Caco-2 (cell line): ENCODE measurements at regions not wholly inside any gene's neighbourhood (a gene's known extent, or its start where the extent isn't known, plus 50 kb on each side); places are given as distances from the start of the nearest gene placed in this dataset.

ENCODE experiments used
- BruUV-seq: library from RNA; stranded (reverse); fragments of 400-500 nt; replicated peaks from 2 replicates; lab custom pipeline; 2021; lab: Mats Ljungman, UMichigan
- CTCF ChIA-PET: fragments of 300-600 bp; sonication (Branson Sonifier 250); formaldehyde crosslinking; loops from one replicate; lab custom pipeline; 2022; ENCODE audit warnings: antibody characterized with exemption; lab: Charles Lee
- POLR2A ChIA-PET: fragments of 300-600 bp; sonication (Branson Sonifier 250); formaldehyde crosslinking; loops from one replicate; lab custom pipeline; 2022; ENCODE audit warnings: antibody characterized with exemption; lab: Charles Lee
- DNase-seq, 2 experiments: peaks; one replicate each; pipeline versions ENCODE4 v3.0.0 to v3.0.0-alpha.2; 2020 to 2022
- H3K27me3 ChIP-seq: replicated peaks from 2 replicates; pipeline ENCODE4 v1.6.0; 2011; ENCODE audit warnings: low read length; ENCODE audit not compliant: control insufficient read depth, insufficient read depth
- H3K36me3 ChIP-seq: 2 replicates; pipeline ENCODE4 v1.5.1; 2011; ENCODE audit warnings: low read length; ENCODE audit not compliant: control insufficient read depth, insufficient read depth
- H3K4me1 ChIP-seq: fragments of 250-450 bp; sonication (Bioruptor Pico); 2 replicates; pipeline ENCODE4 v1.5.1; 2020; ENCODE audit warnings: mild to moderate bottlenecking
- H3K4me3 ChIP-seq: 2 replicates; pipeline ENCODE4 v1.5.1; 2011; ENCODE audit warnings: low read depth, mild to moderate bottlenecking, control low read depth, low read length
- H3K9me3 ChIP-seq: fragments of 250-450 bp; sonication (Bioruptor Pico); 2 replicates; pipeline ENCODE4 v1.5.1; 2020; ENCODE audit warnings: mild to moderate bottlenecking, moderate library complexity
- H3K27ac Mint-ChIP-seq: one replicate; pipeline ENCODE4 v1.8.0; 2022; ENCODE audit warnings: mixed read lengths; ENCODE audit not compliant: unreplicated experiment
- H3K27me3 Mint-ChIP-seq: one replicate; pipeline ENCODE4 v1.8.0; 2022; ENCODE audit warnings: mixed read lengths; ENCODE audit not compliant: insufficient read depth, unreplicated experiment
- H3K36me3 Mint-ChIP-seq: one replicate; pipeline ENCODE4 v1.8.0; 2022; ENCODE audit warnings: mild to moderate bottlenecking, mixed read lengths; ENCODE audit not compliant: insufficient read depth, unreplicated experiment
- H3K4me1 Mint-ChIP-seq: one replicate; pipeline ENCODE4 v1.8.0; 2022; ENCODE audit warnings: low read depth, mixed read lengths; ENCODE audit not compliant: unreplicated experiment
- H3K4me3 Mint-ChIP-seq: one replicate; pipeline ENCODE4 v1.8.0; 2022; ENCODE audit warnings: mild to moderate bottlenecking, moderate library complexity, mixed read lengths; ENCODE audit not compliant: unreplicated experiment
- H3K9me3 Mint-ChIP-seq: one replicate; pipeline ENCODE4 v1.8.0; 2022; ENCODE audit warnings: mixed read lengths; ENCODE audit not compliant: unreplicated experiment
- intact Hi-C: fragments of 100-400 bp; cut with micrococcal nuclease; formaldehyde crosslinking; loops from one replicate; pipeline ENCODE4 v1.10.0; 2022; ENCODE audit not compliant: unreplicated experiment
- TF ChIP-seq, protein P1 (sequence below), 2 experiments: fragments of 200-600 bp in 1 of 2; IDR thresholded peaks; 1 replicate in 1 of 2; 2 replicates in 1 of 2; pipeline versions ENCODE4 v1.5.1 to v1.8.0; 2011 to 2022; ENCODE audit warnings: antibody characterized with exemption in 1 of 2, control low read depth in 1 of 2, inconsistent platforms in 1 of 2, low read depth in 1 of 2, low read length in 1 of 2, mild to moderate bottlenecking in 1 of 2, moderate library complexity in 1 of 2; ENCODE audit not compliant: insufficient read depth in 1 of 2, severe bottlenecking in 1 of 2, unreplicated experiment in 1 of 2

DNA sequence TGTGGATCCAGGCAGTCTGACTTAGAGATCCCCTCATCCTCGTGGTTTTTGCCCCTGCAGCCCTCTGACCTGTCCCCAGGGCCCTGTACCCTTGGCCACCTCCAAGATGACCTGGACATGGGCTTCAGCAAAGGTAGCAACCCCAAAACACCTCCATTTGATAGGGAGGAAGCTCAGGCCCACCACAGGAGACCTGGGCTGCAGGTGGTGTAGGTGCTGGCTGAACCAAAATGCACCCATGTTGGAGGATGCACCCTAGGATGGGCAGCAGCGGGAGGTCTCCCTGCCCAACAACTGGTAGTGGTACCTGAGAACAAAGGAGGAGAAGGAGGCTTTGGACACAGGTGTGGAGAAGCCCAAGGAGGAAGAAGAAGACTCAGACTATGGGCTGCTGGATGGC, 188.7 kb downstream of the ZNF716 start:
- POLR2A ChIA-PET = no interaction called here

GRCh38 chr7:57641521-57642067, 191.6 kb downstream of the ZNF716 start:
- TF ChIP-seq, protein P1, sequence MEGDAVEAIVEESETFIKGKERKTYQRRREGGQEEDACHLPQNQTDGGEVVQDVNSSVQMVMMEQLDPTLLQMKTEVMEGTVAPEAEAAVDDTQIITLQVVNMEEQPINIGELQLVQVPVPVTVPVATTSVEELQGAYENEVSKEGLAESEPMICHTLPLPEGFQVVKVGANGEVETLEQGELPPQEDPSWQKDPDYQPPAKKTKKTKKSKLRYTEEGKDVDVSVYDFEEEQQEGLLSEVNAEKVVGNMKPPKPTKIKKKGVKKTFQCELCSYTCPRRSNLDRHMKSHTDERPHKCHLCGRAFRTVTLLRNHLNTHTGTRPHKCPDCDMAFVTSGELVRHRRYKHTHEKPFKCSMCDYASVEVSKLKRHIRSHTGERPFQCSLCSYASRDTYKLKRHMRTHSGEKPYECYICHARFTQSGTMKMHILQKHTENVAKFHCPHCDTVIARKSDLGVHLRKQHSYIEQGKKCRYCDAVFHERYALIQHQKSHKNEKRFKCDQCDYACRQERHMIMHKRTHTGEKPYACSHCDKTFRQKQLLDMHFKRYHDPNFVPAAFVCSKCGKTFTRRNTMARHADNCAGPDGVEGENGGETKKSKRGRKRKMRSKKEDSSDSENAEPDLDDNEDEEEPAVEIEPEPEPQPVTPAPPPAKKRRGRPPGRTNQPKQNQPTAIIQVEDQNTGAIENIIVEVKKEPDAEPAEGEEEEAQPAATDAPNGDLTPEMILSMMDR (IDR thresholded peaks at IDR 0.05; ENCODE audit: insufficient read depth in 1 of 2, low read depth in 1 of 2, low read length in 1 of 2, severe bottlenecking in 1 of 2, unreplicated experiment in 1 of 2) = no peak
- Histone ChIP-seq H3K9me3 (no peaks in the 10 kb centered on the region), H3K27me3 (no peaks in the 10 kb centered on the region), H3K4me1 (no peaks in the 10 kb centered on the region), H3K4me3 (no peak overlapping the region), H3K36me3 (no peaks in the 10 kb centered on the region)
- H3K9me3 Mint-ChIP-seq = peaks cover 20% of the 10 kb centered on the region
- H3K27ac Mint-ChIP-seq = no peak overlapping the region
- DNase-seq = no peak
- ChIA-PET POLR2A (no interaction called here), CTCF (no interaction called here)
- no peaks in the 10 kb centered on the region for H3K36me3 Mint-ChIP-seq
- no peaks in the 10 kb centered on the region for H3K27me3 Mint-ChIP-seq
- no peak overlapping the region for H3K4me3 Mint-ChIP-seq
- no peaks in the 10 kb centered on the region for H3K4me1 Mint-ChIP-seq
- no TSS peak for BruUV-seq
- intact Hi-C loops = no loop called here

More for the DNA sequence above, 188.7 kb downstream of the ZNF716 start:
- no peaks in the 10 kb centered on the region for H3K36me3 Mint-ChIP-seq
- no peak overlapping the region for H3K27ac Mint-ChIP-seq
- Histone ChIP-seq H3K4me1 (no peaks in the 10 kb centered on the region), H3K27me3 (no peaks in the 10 kb centered on the region), H3K9me3 (no peaks in the 10 kb centered on the region), H3K36me3 (no peaks in the 10 kb centered on the region), H3K4me3 (no peak overlapping the region)
- no peak for DNase-seq
- no peaks in the 10 kb centered on the region for H3K27me3 Mint-ChIP-seq
- CTCF ChIA-PET = no interaction called here
- BruUV-seq = no TSS peak
- H3K9me3 Mint-ChIP-seq = peaks cover 10% of the 10 kb centered on the region
- TF ChIP-seq, protein P1 (IDR thresholded peaks at IDR 0.05; ENCODE audit: insufficient read depth in 1 of 2, low read depth in 1 of 2, low read length in 1 of 2, severe bottlenecking in 1 of 2, unreplicated experiment in 1 of 2) = no peak
- no peak overlapping the region for H3K4me3 Mint-ChIP-seq
- H3K4me1 Mint-ChIP-seq = no peaks in the 10 kb centered on the region
- intact Hi-C loops = no loop called here

- intact Hi-C loops = no loop called here
- H3K4me1 Mint-ChIP-seq = no peaks in the 10 kb centered on the region
- no peaks in the 10 kb centered on the region for H3K4me1 ChIP-seq
- no peaks in the 10 kb centered on the region for H3K36me3 ChIP-seq
- CTCF ChIA-PET = no interaction called here
- H3K36me3 Mint-ChIP-seq = no peaks in the 10 kb centered on the region
- H3K4me3 Mint-ChIP-seq = no peak overlapping the region
- H3K9me3 ChIP-seq = no peaks in the 10 kb centered on the region
- peaks cover 20% of the 10 kb centered on the region for H3K9me3 Mint-ChIP-seq
- H3K27me3 ChIP-seq = no peaks in the 10 kb centered on the region
- no TSS peak for BruUV-seq
- no peak for DNase-seq
- POLR2A ChIA-PET = no interaction called here
- no peak overlapping the region for H3K27ac Mint-ChIP-seq
- TF ChIP-seq, protein P1 (IDR thresholded peaks at IDR 0.05; ENCODE audit: insufficient read depth in 1 of 2, low read depth in 1 of 2, low read length in 1 of 2, severe bottlenecking in 1 of 2, unreplicated experiment in 1 of 2) = no peak
- H3K4me3 ChIP-seq = no peak overlapping the region
- H3K27me3 Mint-ChIP-seq = no peaks in the 10 kb centered on the region
Observed at GRCh38 chr7:57642730-57643129, 192.8 kb downstream of the ZNF716 start.
